MCF 10A (cell line): ENCODE measurements at regions not wholly inside any gene's neighbourhood (a gene's known extent, or its start where the extent isn't known, plus 50 kb on each side); places are given as distances from the start of the nearest gene placed in this dataset.

Experiments
- BruUV-seq: library from RNA; stranded (reverse); fragments of 400-500 nt; replicated peaks from 2 replicates; lab custom pipeline; 2021; lab: Mats Ljungman, UMichigan
- CTCF ChIA-PET: fragments of 300-600 bp; sonication (Branson Sonifier 250); formaldehyde crosslinking; extraction: SDS; loops from one replicate; lab custom pipeline; 2021; ENCODE audit warnings: antibody characterized with exemption, inconsistent platforms; lab: Yijun Ruan, JAX
- POLR2A ChIA-PET: fragments of 300-600, 350-650 bp; sonication (Branson Sonifier 250); formaldehyde crosslinking; extraction: SDS; loops from one replicate; lab custom pipeline; 2020; ENCODE audit warnings: antibody characterized with exemption, inconsistent platforms; lab: Yijun Ruan, JAX
- DNase-seq: peaks from one replicate; pipeline ENCODE4 v3.0.0-alpha.2; 2018; ENCODE audit not compliant: unreplicated experiment
- H3K27ac Mint-ChIP-seq: one replicate; pipeline ENCODE4 v1.8.0; 2022; ENCODE audit warnings: mild to moderate bottlenecking, low read depth, mixed read lengths; ENCODE audit not compliant: unreplicated experiment
- H3K27me3 Mint-ChIP-seq: one replicate; pipeline ENCODE4 v1.8.0; 2022; ENCODE audit warnings: mixed read lengths; ENCODE audit not compliant: insufficient read depth, unreplicated experiment
- H3K36me3 Mint-ChIP-seq: one replicate; pipeline ENCODE4 v1.8.0; 2022; ENCODE audit warnings: mild to moderate bottlenecking, moderate library complexity, mixed read lengths; ENCODE audit not compliant: insufficient read depth, unreplicated experiment
- H3K4me1 Mint-ChIP-seq: one replicate; pipeline ENCODE4 v1.8.0; 2022; ENCODE audit warnings: mixed read lengths; ENCODE audit not compliant: insufficient read depth, unreplicated experiment
- H3K4me3 Mint-ChIP-seq: one replicate; pipeline ENCODE4 v1.8.0; 2022; ENCODE audit warnings: mild to moderate bottlenecking, moderate library complexity, mixed read lengths; ENCODE audit not compliant: unreplicated experiment
- H3K9me3 Mint-ChIP-seq: one replicate; pipeline ENCODE4 v1.8.0; 2022; ENCODE audit warnings: mixed read lengths; ENCODE audit not compliant: unreplicated experiment
- CTCF ChIP-seq: fragments of 200-600 bp; IDR thresholded peaks from one replicate; pipeline ENCODE4 v1.8.0; 2022; ENCODE audit warnings: antibody characterized with exemption, mild to moderate bottlenecking; ENCODE audit not compliant: unreplicated experiment
- intact Hi-C: fragments of 100-400 bp; cut with micrococcal nuclease; formaldehyde crosslinking; loops from 2 replicates; pipeline ENCODE4 v1.14.1; 2022

- DNase-seq: no peak
- BruUV-seq: no TSS peak
- Mint-ChIP-seq H3K4me3 (no peak overlapping the region), H3K9me3 (no peaks in the 10 kb centered on the region), H3K27me3 (peaks cover 19% of the 10 kb centered on the region), H3K27ac (no peak overlapping the region), H3K36me3 (no peaks in the 10 kb centered on the region), H3K4me1 (peaks cover 11% of the 10 kb centered on the region)
- no peak for TF ChIP-seq CTCF
- intact Hi-C loops: no loop called here
- CTCF ChIA-PET: interaction anchor here (0.6 to 0.9 kb wide), 5 partner anchors 9 to 1172 kb away, joined by 3 to 4 read pairs (median 3); no protein-coding TSS in a partner anchor
- POLR2A ChIA-PET: interaction anchor here (0.5 kb wide), 1 partner anchor 194 kb away, joined by 4 read pairs; no protein-coding TSS in a partner anchor
Observed at GRCh38 chr1:209103092-209103491, 480.4 kb upstream of the CAMK1G start.

- ChIA-PET POLR2A (interaction anchor here (0.7 kb wide), 2 partner anchors 18 to 277 kb away, joined by 4 read pairs; no protein-coding TSS in a partner anchor), CTCF (interaction anchor here (0.7 to 1.5 kb wide), 4 partner anchors 19 to 1109 kb away, joined by 3 to 4 read pairs (median 3); no protein-coding TSS in a partner anchor)
- Mint-ChIP-seq H3K27me3 (peaks cover 19% of the 10 kb centered on the region), H3K4me3 (no peak overlapping the region), H3K9me3 (no peaks in the 10 kb centered on the region), H3K36me3 (no peaks in the 10 kb centered on the region), H3K27ac (no peak overlapping the region), H3K4me1 (peaks cover 11% of the 10 kb centered on the region)
- BruUV-seq: no TSS peak
- intact Hi-C loops: no loop called here
- no peak for DNase-seq
- TF ChIP-seq CTCF: no peak
Observed at GRCh38 chr1:209104646-209105045, 478.9 kb upstream of the CAMK1G start.

- no peak for TF ChIP-seq CTCF
- Mint-ChIP-seq H3K27ac (no peak overlapping the region), H3K36me3 (no peaks in the 10 kb centered on the region), H3K4me1 (peaks cover 11% of the 10 kb centered on the region), H3K27me3 (peaks cover 19% of the 10 kb centered on the region), H3K4me3 (no peak overlapping the region), H3K9me3 (no peaks in the 10 kb centered on the region)
- ChIA-PET POLR2A (interaction anchor here (0.7 kb wide), 1 partner anchor 67 kb away, joined by 3 read pairs; no protein-coding TSS in a partner anchor), CTCF (interaction anchor here (0.7 to 1.6 kb wide), 5 partner anchors 8 to 1221 kb away, joined by 3 to 6 read pairs (median 4); no protein-coding TSS in a partner anchor)
- no peak for DNase-seq
- intact Hi-C loops: loop anchor here (1.0 kb wide), 1 partner anchor 451 kb away; no protein-coding TSS in a partner anchor
- BruUV-seq: no TSS peak
Observed at GRCh38 chr1:209105701-209106100, 477.8 kb upstream of the CAMK1G start.

- peaks cover 19% of the 10 kb centered on the region for H3K27me3 Mint-ChIP-seq
- no peak overlapping the region for H3K4me3 Mint-ChIP-seq
- no peak overlapping the region for H3K27ac Mint-ChIP-seq
- DNase-seq: peak; percentile 75
- ChIA-PET POLR2A (interaction anchor here (0.7 to 0.8 kb wide), 3 partner anchors 67 to 298 kb away, joined by 3 to 4 read pairs (median 3); no protein-coding TSS in a partner anchor), CTCF (interaction anchor here (0.7 to 1.6 kb wide), 7 partner anchors 9 to 1221 kb away, joined by 3 to 6 read pairs (median 4); no protein-coding TSS in a partner anchor)
- intact Hi-C loops: loop anchor here (1.0 kb wide), 1 partner anchor 452 kb away; no protein-coding TSS in a partner anchor
- no peaks in the 10 kb centered on the region for H3K36me3 Mint-ChIP-seq
- no TSS peak for BruUV-seq
- H3K9me3 Mint-ChIP-seq: no peaks in the 10 kb centered on the region
- peaks cover 11% of the 10 kb centered on the region for H3K4me1 Mint-ChIP-seq
- peak; percentile 11 for TF ChIP-seq CTCF
Observed at GRCh38 chr1:209106237-209106741, 477.2 kb upstream of the CAMK1G start.
